HCT116 (cell line): ENCODE measurements at regions not wholly inside any gene's neighbourhood (a gene's known extent, or its start where the extent isn't known, plus 50 kb on each side); places are given as distances from the start of the nearest gene placed in this dataset.

ENCODE experiments used
- EZH2 ChIP-seq: fragments of 200-600 bp; sonication (generic); IDR thresholded peaks from 2 replicates; pipeline ENCODE4 v1.6.1; 2017; ENCODE audit warnings: antibody characterized with exemption, mixed run types
- EZH2phosphoT487 ChIP-seq: fragments of 200-600 bp; IDR thresholded peaks from 2 replicates; pipeline ENCODE4 v1.6.1; 2018; ENCODE audit warnings: antibody characterized with exemption, borderline replicate concordance
- FOSL1 ChIP-seq: IDR thresholded peaks from 2 replicates; pipeline ENCODE4 v1.6.1; 2012; ENCODE audit warnings: low read depth
- JUND ChIP-seq: IDR thresholded peaks from 2 replicates; pipeline ENCODE4 v1.6.1; 2012
- POLR2A ChIP-seq: IDR thresholded peaks from 2 replicates; pipeline ENCODE4 v1.7.0; 2011; ENCODE audit warnings: borderline replicate concordance; ENCODE audit not compliant: insufficient read depth, insufficient read length; ENCODE audit errors: extremely low read depth
- POLR2AphosphoS5 ChIP-seq: IDR thresholded peaks from 2 replicates; pipeline ENCODE4 v1.6.1; 2011; ENCODE audit warnings: mild to moderate bottlenecking, low read depth, low read length, moderate library complexity
- SIN3A ChIP-seq: IDR thresholded peaks from 2 replicates; pipeline ENCODE4 v1.6.1; 2012; ENCODE audit warnings: low read depth
- SP1 ChIP-seq: IDR thresholded peaks from 2 replicates; pipeline ENCODE4 v1.6.1; 2012; ENCODE audit warnings: low read depth
- SRF ChIP-seq: IDR thresholded peaks from 2 replicates; pipeline ENCODE4 v1.6.1; 2012; ENCODE audit warnings: low read depth
- YY1 ChIP-seq: IDR thresholded peaks from 2 replicates; pipeline ENCODE4 v1.6.1; 2011; ENCODE audit warnings: low read length, low read depth, moderate library complexity, mild to moderate bottlenecking; ENCODE audit not compliant: insufficient replicate concordance; ENCODE audit errors: extremely low read depth
- ZFX ChIP-seq: fragments of 450-650 bp; IDR thresholded peaks from 2 replicates; pipeline ENCODE4 v1.6.1; 2017
- TF ChIP-seq, protein P1 (sequence below), 3 experiments: fragments of 200-600 bp in 1 of 3; sonication (generic) in 1 of 3; IDR thresholded peaks in 2 of 3; conservative IDR thresholded peaks in 1 of 3; 2 replicates each; pipeline ENCODE4 v1.5.1; 2012 to 2017; ENCODE audit warnings: low read depth in 2 of 3, low read length in 2 of 3, antibody characterized with exemption in 1 of 3, borderline replicate concordance in 1 of 3, control low read depth in 1 of 3, mild to moderate bottlenecking in 1 of 3, mixed read lengths in 1 of 3, mixed run types in 1 of 3, moderate library complexity in 1 of 3; ENCODE audit not compliant: insufficient read depth in 1 of 3
- TF ChIP-seq, protein P2 (sequence below): IDR thresholded peaks from 2 replicates; pipeline ENCODE4 v1.6.1; 2012

DNA sequence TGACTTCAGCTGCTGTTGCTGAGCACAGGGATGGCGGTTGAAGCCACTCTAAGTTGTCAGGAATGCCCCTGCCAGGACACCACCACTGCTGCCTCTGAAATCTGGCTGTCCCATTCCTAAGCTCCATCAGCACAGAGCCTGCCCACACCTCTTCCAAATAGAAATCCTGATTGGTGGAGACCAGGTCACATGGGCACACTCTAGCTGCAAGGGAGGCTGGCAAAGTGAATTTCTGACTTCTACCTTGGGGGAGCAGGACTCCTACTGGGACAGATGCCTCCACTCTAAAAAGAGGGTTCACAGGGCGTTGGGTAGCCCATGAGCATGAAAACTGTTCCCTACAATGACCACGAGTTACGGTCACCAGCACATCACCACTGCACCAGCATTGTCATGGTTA is 83.8 kb upstream of the TARDBP start:
- TF ChIP-seq SP1 (no peak), POLR2AphosphoS5 (no peak), EZH2 (no peak), POLR2A (no peak), JUND (no peak), ZFX (no peak), YY1 (no peak), SRF (no peak), SIN3A (no peak), FOSL1 (no peak), EZH2phosphoT487 (no peak)
- TF ChIP-seq, protein P1, sequence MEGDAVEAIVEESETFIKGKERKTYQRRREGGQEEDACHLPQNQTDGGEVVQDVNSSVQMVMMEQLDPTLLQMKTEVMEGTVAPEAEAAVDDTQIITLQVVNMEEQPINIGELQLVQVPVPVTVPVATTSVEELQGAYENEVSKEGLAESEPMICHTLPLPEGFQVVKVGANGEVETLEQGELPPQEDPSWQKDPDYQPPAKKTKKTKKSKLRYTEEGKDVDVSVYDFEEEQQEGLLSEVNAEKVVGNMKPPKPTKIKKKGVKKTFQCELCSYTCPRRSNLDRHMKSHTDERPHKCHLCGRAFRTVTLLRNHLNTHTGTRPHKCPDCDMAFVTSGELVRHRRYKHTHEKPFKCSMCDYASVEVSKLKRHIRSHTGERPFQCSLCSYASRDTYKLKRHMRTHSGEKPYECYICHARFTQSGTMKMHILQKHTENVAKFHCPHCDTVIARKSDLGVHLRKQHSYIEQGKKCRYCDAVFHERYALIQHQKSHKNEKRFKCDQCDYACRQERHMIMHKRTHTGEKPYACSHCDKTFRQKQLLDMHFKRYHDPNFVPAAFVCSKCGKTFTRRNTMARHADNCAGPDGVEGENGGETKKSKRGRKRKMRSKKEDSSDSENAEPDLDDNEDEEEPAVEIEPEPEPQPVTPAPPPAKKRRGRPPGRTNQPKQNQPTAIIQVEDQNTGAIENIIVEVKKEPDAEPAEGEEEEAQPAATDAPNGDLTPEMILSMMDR (IDR thresholded peaks at IDR 0.05 in 2 of 3, conservative IDR thresholded peaks at IDR 0.05 in 1 of 3; ENCODE audit: borderline replicate concordance in 1 of 3, insufficient read depth in 1 of 3, low read depth in 2 of 3, low read length in 2 of 3), result no peak
- TF ChIP-seq, protein P2, sequence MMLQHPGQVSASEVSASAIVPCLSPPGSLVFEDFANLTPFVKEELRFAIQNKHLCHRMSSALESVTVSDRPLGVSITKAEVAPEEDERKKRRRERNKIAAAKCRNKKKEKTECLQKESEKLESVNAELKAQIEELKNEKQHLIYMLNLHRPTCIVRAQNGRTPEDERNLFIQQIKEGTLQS, result no peak
